SK-N-SH (cell line): ENCODE measurements at regions not wholly inside any gene's neighbourhood (a gene's known extent, or its start where the extent isn't known, plus 50 kb on each side); places are given as distances from the start of the nearest gene placed in this dataset.

ENCODE experiments used
- CTCF ChIA-PET: fragments of 300-600, 350-600 bp; formaldehyde crosslinking; extraction: SDS; loops from one replicate; lab custom pipeline; 2021; lab: Yijun Ruan, JAX
- POLR2A ChIA-PET: fragments of 350-600 bp; sonication (Branson Sonifier 250); formaldehyde crosslinking; extraction: SDS; loops from one replicate; lab custom pipeline; 2020; ENCODE audit warnings: antibody characterized with exemption, inconsistent platforms; lab: Yijun Ruan, JAX
- DNase-seq: peaks from one replicate; pipeline ENCODE4 v3.0.0; 2012
- H2AFZ ChIP-seq: fragments of 200-600 bp; sonication (generic); 2 replicates; pipeline ENCODE4 v1.8.1; 2016; ENCODE audit warnings: antibody characterized with exemption, mild to moderate bottlenecking, low read depth
- H3F3A ChIP-seq: fragments of 200-600 bp; sonication (generic); replicated peaks from 2 replicates; pipeline ENCODE3; 2016; ENCODE audit warnings: antibody characterized with exemption, mild to moderate bottlenecking; ENCODE audit not compliant: insufficient read depth
- H3K27ac ChIP-seq, 2 experiments: fragments of 200-500 bp in 1 of 2; fragments of 200-600 bp in 1 of 2; sonication (Bioruptor generic) in 1 of 2; sonication (generic), shearing (Covaris generic) in 1 of 2; 2 replicates each; pipeline versions ENCODE4 v1.5.1 to v1.6.1; 2014 to 2016; ENCODE audit warnings: low read depth in 2 of 2, inconsistent platforms in 1 of 2, low read length in 1 of 2, mild to moderate bottlenecking in 1 of 2, mixed read lengths in 1 of 2
- H3K27me3 ChIP-seq: fragments of 200-600 bp; sonication (generic), shearing (Covaris generic); 2 replicates; pipeline ENCODE4 v1.6.1; 2016; ENCODE audit warnings: mixed run types; ENCODE audit not compliant: insufficient read depth
- H3K36me3 ChIP-seq, 2 experiments: fragments of 200-500 bp in 1 of 2; fragments of 200-600 bp in 1 of 2; sonication (Bioruptor generic) in 1 of 2; sonication (generic) in 1 of 2; replicated peaks in 1 of 2; 2 replicates each; pipeline versions ENCODE3 to v1.5.1; 2014 to 2016; ENCODE audit warnings: low read length in 1 of 2, mild to moderate bottlenecking in 1 of 2; ENCODE audit not compliant: insufficient read depth in 2 of 2, control insufficient read depth in 1 of 2
- H3K4me1 ChIP-seq, 2 experiments: fragments of 200-500 bp in 1 of 2; fragments of 200-600 bp in 1 of 2; sonication (Bioruptor generic) in 1 of 2; sonication (generic), shearing (Covaris generic) in 1 of 2; 2 replicates each; pipeline versions ENCODE4 v1.5.1 to v1.6.1; 2014 to 2016; ENCODE audit warnings: low read depth in 1 of 2, low read length in 1 of 2, mixed run types in 1 of 2; ENCODE audit not compliant: insufficient read depth in 2 of 2, control insufficient read depth in 1 of 2
- H3K4me2 ChIP-seq: fragments of 200-600 bp; sonication (generic), shearing (Covaris generic); 2 replicates; pipeline ENCODE4 v1.6.1; 2017; ENCODE audit warnings: mixed run types
- H3K4me3 ChIP-seq, 2 experiments: fragments of 200-500 bp in 1 of 2; fragments of 200-600 bp in 1 of 2; sonication (Bioruptor generic) in 1 of 2; sonication (generic), shearing (Covaris generic) in 1 of 2; 2 replicates each; pipeline versions ENCODE4 v1.5.1 to v1.8.1; 2014 to 2016; ENCODE audit warnings: low read depth in 2 of 2, inconsistent platforms in 1 of 2, low read length in 1 of 2, mild to moderate bottlenecking in 1 of 2, mixed read lengths in 1 of 2, moderate library complexity in 1 of 2
- H3K79me2 ChIP-seq: fragments of 200-600 bp; sonication (generic); 2 replicates; pipeline ENCODE4 v1.8.1; 2017; ENCODE audit warnings: mild to moderate bottlenecking; ENCODE audit not compliant: insufficient read depth
- H3K9ac ChIP-seq: fragments of 200-600 bp; sonication (generic); 2 replicates; pipeline ENCODE4 v1.6.1; 2017; ENCODE audit warnings: mixed run types
- H3K9me2 ChIP-seq: fragments of 200-600 bp; sonication (generic); 2 replicates; pipeline ENCODE4 v1.6.1; 2017; ENCODE audit warnings: mixed run types
- H3K9me3 ChIP-seq: fragments of 200-600 bp; sonication (generic); 2 replicates; pipeline ENCODE4 v1.6.1; 2017; ENCODE audit warnings: mixed run types, mild to moderate bottlenecking, moderate library complexity
- H4K20me1 ChIP-seq: fragments of 200-600 bp; sonication (generic); 2 replicates; pipeline ENCODE4 v1.6.1; 2017; ENCODE audit warnings: mild to moderate bottlenecking, mixed run types; ENCODE audit not compliant: insufficient read depth
- CTCF ChIP-seq: fragments of 200-600 bp; sonication (generic); IDR thresholded peaks from 2 replicates; pipeline ENCODE4 v1.6.1; 2017; ENCODE audit warnings: antibody characterized with exemption, mild to moderate bottlenecking, moderate library complexity
- EP300 ChIP-seq, 2 experiments: IDR thresholded peaks; 2 replicates each; pipeline versions ENCODE4 v1.4.0 to v1.6.1; 2012; ENCODE audit warnings: borderline replicate concordance in 1 of 2, low read depth in 1 of 2, low read length in 1 of 2
- FOXJ3 ChIP-seq: sonication (generic); formaldehyde crosslinking; IDR thresholded peaks from 2 replicates; pipeline ENCODE4 v1.5.1; 2020; ENCODE audit warnings: mild to moderate bottlenecking, missing genetic modification reagents
- GABPA ChIP-seq: IDR thresholded peaks from 2 replicates; pipeline ENCODE4 v1.4.0; 2012; ENCODE audit warnings: low read depth, mild to moderate bottlenecking
- GATA2 ChIP-seq: sonication (generic); formaldehyde crosslinking; IDR thresholded peaks from 2 replicates; pipeline ENCODE4 v1.5.0; 2020; ENCODE audit warnings: mild to moderate bottlenecking, missing genetic modification reagents
- IRF3 ChIP-seq: fragments of 150-350 bp; IDR thresholded peaks from 2 replicates; pipeline ENCODE4 v1.6.1; 2016; ENCODE audit warnings: mild to moderate bottlenecking, low read depth, low read length
- JUND ChIP-seq: IDR thresholded peaks from 2 replicates; pipeline ENCODE4 v1.4.0; 2012
- MAX ChIP-seq: IDR thresholded peaks from 2 replicates; pipeline ENCODE4 v1.4.0; 2012; ENCODE audit warnings: low read depth
- MEF2A ChIP-seq: IDR thresholded peaks from 2 replicates; pipeline ENCODE4 v1.4.0; 2012; ENCODE audit warnings: low read depth, borderline replicate concordance
- NFIC ChIP-seq: IDR thresholded peaks from 2 replicates; pipeline ENCODE4 v1.4.0; 2012; ENCODE audit warnings: borderline replicate concordance
- NRF1 ChIP-seq: IDR thresholded peaks from 2 replicates; pipeline ENCODE4 v1.6.1; 2012; ENCODE audit warnings: low read depth, mild to moderate bottlenecking, low read length
- PBX3 ChIP-seq: IDR thresholded peaks from 2 replicates; pipeline ENCODE4; 2012
- POLR2AphosphoS5 ChIP-seq: IDR thresholded peaks from 2 replicates; pipeline ENCODE4 v1.6.1; 2012; ENCODE audit warnings: low read depth, low read length
- RAD21 ChIP-seq: IDR thresholded peaks from 2 replicates; pipeline ENCODE4 v1.6.1; 2012; ENCODE audit warnings: mild to moderate bottlenecking, low read length
- RXRA ChIP-seq: IDR thresholded peaks from 2 replicates; pipeline ENCODE4 v1.4.0; 2012; ENCODE audit warnings: low read depth, mild to moderate bottlenecking, borderline replicate concordance
- SMC3 ChIP-seq: IDR thresholded peaks from 2 replicates; pipeline ENCODE4 v1.6.1; 2012; ENCODE audit warnings: low read depth, low read length, improper control_type of control experiment
- TEAD4 ChIP-seq: IDR thresholded peaks from 2 replicates; pipeline ENCODE4 v1.4.0; 2012; ENCODE audit warnings: mild to moderate bottlenecking, borderline replicate concordance; ENCODE audit not compliant: insufficient read depth
- USF1 ChIP-seq: IDR thresholded peaks from 2 replicates; pipeline ENCODE4 v1.4.0; 2012; ENCODE audit warnings: low read depth, borderline replicate concordance
- USF2 ChIP-seq: fragments of 150-350 bp; IDR thresholded peaks from 2 replicates; pipeline ENCODE4 v1.6.1; 2017; ENCODE audit warnings: antibody characterized with exemption, low read length, low read depth, borderline replicate concordance
- YY1 ChIP-seq: IDR thresholded peaks from 2 replicates; pipeline ENCODE4 v1.4.0; 2012; ENCODE audit warnings: low read depth, mild to moderate bottlenecking
- WGBS: methylation state at CpG from one replicate; pipeline ENCODE4 v1.1.6; 2017; ENCODE audit warnings: low lambda C conversion rate; 5-methylcytosine and 5-hydroxymethylcytosine counted together

- H3K79me2 ChIP-seq, result no peaks in the 10 kb centered on the region
- ChIA-PET CTCF (no interaction called here), POLR2A (no interaction called here)
- 26% methylated on average over 11 of the region's 11 CpGs for WGBS
- H3K4me2 ChIP-seq, result no peak overlapping the region
- H3K4me3 ChIP-seq, result no peak overlapping the region
- no peaks in the 10 kb centered on the region for H3K27me3 ChIP-seq
- H3K36me3 ChIP-seq, result no peaks in the 10 kb centered on the region
- no peaks in the 10 kb centered on the region for H4K20me1 ChIP-seq
- no peak overlapping the region for H3K9ac ChIP-seq
- DNase-seq, result no peak
- H3K9me3 ChIP-seq, result no peaks in the 10 kb centered on the region
- H3K27ac ChIP-seq, result no peak overlapping the region
- no peaks in the 10 kb centered on the region for H3K9me2 ChIP-seq
- H3F3A ChIP-seq, result no peaks in the 10 kb centered on the region
- TF ChIP-seq MEF2A (no peak), USF2 (no peak), RXRA (no peak), IRF3 (no peak), FOXJ3 (CRISPR knock-in tag) (no peak), RAD21 (no peak), POLR2AphosphoS5 (no peak), CTCF (no peak), USF1 (no peak)
- no peaks in the 10 kb centered on the region for H3K4me1 ChIP-seq
- H2AFZ ChIP-seq, result no peak overlapping the region
These were observed 495.5 kb downstream of the TBC1D22A start for GRCh38 chr22:47257976-47258375.

- H3K4me3 ChIP-seq, result no peak overlapping the region
- POLR2A ChIA-PET, result no interaction called here
- no peaks in the 10 kb centered on the region for H3K4me1 ChIP-seq
- H2AFZ ChIP-seq, result no peak overlapping the region
- CTCF ChIA-PET, result no interaction called here
- H3K36me3 ChIP-seq, result no peaks in the 10 kb centered on the region
- H3K4me2 ChIP-seq, result no peak overlapping the region
- no peaks in the 10 kb centered on the region for H4K20me1 ChIP-seq
- no peaks in the 10 kb centered on the region for H3K27me3 ChIP-seq
- no peaks in the 10 kb centered on the region for H3F3A ChIP-seq
- H3K9me2 ChIP-seq, result no peaks in the 10 kb centered on the region
- no peak overlapping the region for H3K27ac ChIP-seq
- H3K9ac ChIP-seq, result no peak overlapping the region
- WGBS, result 10% methylated on average over 5 of the region's 5 CpGs
- no peaks in the 10 kb centered on the region for H3K79me2 ChIP-seq
- H3K9me3 ChIP-seq, result no peaks in the 10 kb centered on the region
- no peak for DNase-seq
- TF ChIP-seq YY1 (no peak), NFIC (no peak), PBX3 (no peak), RAD21 (no peak), MAX (no peak), CTCF (no peak), EP300 (IDR thresholded peaks at IDR 0.05; ENCODE audit: borderline replicate concordance in 1 of 2, low read depth in 1 of 2, low read length in 1 of 2) (no peak), SMC3 (no peak), GABPA (no peak), JUND (no peak), GATA2 (CRISPR knock-in tag) (no peak), TEAD4 (no peak), USF1 (no peak), FOXJ3 (CRISPR knock-in tag) (no peak), NRF1 (no peak)
These were observed 495.1 kb downstream of the TBC1D22A start for GRCh38 chr22:47257566-47257965.
